HEK293T (cell line): ENCODE measurements at regions not wholly inside any gene's neighbourhood (a gene's known extent, or its start where the extent isn't known, plus 50 kb on each side); places are given as distances from the start of the nearest gene placed in this dataset.
"Not testable (repeated sequence)": the region's sequence is repeated elsewhere in the genome, so short reads cannot be mapped to it uniquely, and the experiment has no call there.

Experiments
- CTCF ChIA-PET: fragments of 350-600 bp; formaldehyde crosslinking; extraction: SDS; loops from one replicate; lab custom pipeline; 2021; ENCODE audit warnings: antibody characterized with exemption, inconsistent platforms; lab: Yijun Ruan, JAX
- POLR2A ChIA-PET: fragments of 350-600 bp; formaldehyde crosslinking; extraction: SDS; loops from one replicate; lab custom pipeline; 2020; ENCODE audit warnings: antibody characterized with exemption, inconsistent platforms; lab: Yijun Ruan, JAX
- DNase-seq: peaks from one replicate; pipeline ENCODE4 v3.0.0; 2012; ENCODE audit warnings: mixed read lengths; ENCODE audit errors: extremely low spot score
- ARNT ChIP-seq: fragments of 450-650 bp; IDR thresholded peaks from 2 replicates; pipeline ENCODE4 v1.6.1; 2017; ENCODE audit warnings: mild to moderate bottlenecking
- BHLHE40 ChIP-seq: fragments of 450-650 bp; IDR thresholded peaks from 2 replicates; pipeline ENCODE4 v1.6.1; 2016; ENCODE audit warnings: mild to moderate bottlenecking, moderate library complexity, borderline replicate concordance
- CTBP1 ChIP-seq: fragments of 450-650 bp; IDR thresholded peaks from 2 replicates; pipeline ENCODE4 v1.6.1; 2016; ENCODE audit warnings: borderline replicate concordance
- ELF4 ChIP-seq: fragments of 450-650 bp; IDR thresholded peaks from 2 replicates; pipeline ENCODE4 v1.6.1; 2017; ENCODE audit warnings: antibody characterized with exemption
- FOXA1 ChIP-seq: fragments of 450-650 bp; IDR thresholded peaks from 2 replicates; pipeline ENCODE4 v1.6.1; 2016; ENCODE audit warnings: mild to moderate bottlenecking
- FOXK2 ChIP-seq: fragments of 450-650 bp; IDR thresholded peaks from 2 replicates; pipeline ENCODE4 v1.6.1; 2016; ENCODE audit warnings: mild to moderate bottlenecking
- FOXM1 ChIP-seq: fragments of 450-650 bp; IDR thresholded peaks from 2 replicates; pipeline ENCODE4 v1.6.1; 2017; ENCODE audit warnings: mild to moderate bottlenecking, borderline replicate concordance
- HDGF ChIP-seq: fragments of 450-650 bp; IDR thresholded peaks from 2 replicates; pipeline ENCODE4 v1.6.1; 2017; ENCODE audit warnings: antibody characterized with exemption, borderline replicate concordance
- L3MBTL2 ChIP-seq: fragments of 450-650 bp; conservative IDR thresholded peaks from 2 replicates; pipeline ENCODE4 v1.6.1; 2016; ENCODE audit warnings: mild to moderate bottlenecking
- LEF1 ChIP-seq: fragments of 450-650 bp; IDR thresholded peaks from 2 replicates; pipeline ENCODE4 v1.6.1; 2017; ENCODE audit warnings: mild to moderate bottlenecking, borderline replicate concordance
- NFRKB ChIP-seq: fragments of 450-650 bp; IDR thresholded peaks from 2 replicates; pipeline ENCODE4 v1.6.1; 2016; ENCODE audit warnings: mild to moderate bottlenecking, moderate library complexity
- SP1 ChIP-seq: fragments of 450-650 bp; IDR thresholded peaks from 2 replicates; pipeline ENCODE4 v1.6.1; 2017
- SUZ12 ChIP-seq: fragments of 450-650 bp; IDR thresholded peaks from 2 replicates; pipeline ENCODE4 v1.6.1; 2016; ENCODE audit warnings: mild to moderate bottlenecking
- TARDBP ChIP-seq: fragments of 450-650 bp; IDR thresholded peaks from 2 replicates; pipeline ENCODE4 v1.6.1; 2016
- ZNF384 ChIP-seq: fragments of 450-650 bp; IDR thresholded peaks from 2 replicates; pipeline ENCODE4 v1.6.1; 2016
- TF ChIP-seq, protein P1 (sequence below): fragments of 450-650 bp; IDR thresholded peaks from 2 replicates; pipeline ENCODE4 v1.6.1; 2016

DNA sequence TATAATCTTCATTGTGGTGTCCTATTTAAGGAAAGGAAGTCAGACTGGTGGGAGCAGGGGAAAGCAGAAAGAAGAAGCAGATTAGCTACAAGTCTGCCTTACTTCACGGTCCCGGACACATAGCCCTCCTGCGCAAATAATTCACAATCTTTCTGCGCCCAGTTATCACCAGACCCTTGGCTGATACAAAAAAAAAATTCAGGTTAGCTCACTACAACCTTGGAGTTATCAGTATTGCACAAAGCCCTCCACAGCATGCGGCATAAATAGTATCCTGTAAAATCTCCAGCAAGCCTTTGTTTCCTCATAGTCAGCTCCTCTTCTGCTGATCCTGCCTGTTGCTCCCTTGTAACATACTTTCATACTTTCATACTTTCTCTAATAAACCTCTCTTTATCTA, 148.6 kb upstream of the FUT9 start:
- DNase-seq, result no peak
- CTCF ChIA-PET, result interaction anchor here (0.7 to 1.5 kb wide), 3 partner anchors 46 to 692 kb away, joined by 3 read pairs; no protein-coding TSS in a partner anchor
- no peak for TF ChIP-seq NFRKB
- TF ChIP-seq ZNF384, result no peak
- no peak for TF ChIP-seq L3MBTL2
- no peak for TF ChIP-seq HDGF
- TF ChIP-seq BHLHE40, result no peak
- no peak for TF ChIP-seq SP1
- TF ChIP-seq FOXM1, result no peak
- no peak for TF ChIP-seq LEF1
- TF ChIP-seq TARDBP, result no peak
- no peak for TF ChIP-seq FOXA1
- TF ChIP-seq, protein P1, sequence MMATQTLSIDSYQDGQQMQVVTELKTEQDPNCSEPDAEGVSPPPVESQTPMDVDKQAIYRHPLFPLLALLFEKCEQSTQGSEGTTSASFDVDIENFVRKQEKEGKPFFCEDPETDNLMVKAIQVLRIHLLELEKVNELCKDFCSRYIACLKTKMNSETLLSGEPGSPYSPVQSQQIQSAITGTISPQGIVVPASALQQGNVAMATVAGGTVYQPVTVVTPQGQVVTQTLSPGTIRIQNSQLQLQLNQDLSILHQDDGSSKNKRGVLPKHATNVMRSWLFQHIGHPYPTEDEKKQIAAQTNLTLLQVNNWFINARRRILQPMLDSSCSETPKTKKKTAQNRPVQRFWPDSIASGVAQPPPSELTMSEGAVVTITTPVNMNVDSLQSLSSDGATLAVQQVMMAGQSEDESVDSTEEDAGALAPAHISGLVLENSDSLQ, result no peak
- TF ChIP-seq ARNT, result no peak
- POLR2A ChIA-PET, result no interaction called here

DNA sequence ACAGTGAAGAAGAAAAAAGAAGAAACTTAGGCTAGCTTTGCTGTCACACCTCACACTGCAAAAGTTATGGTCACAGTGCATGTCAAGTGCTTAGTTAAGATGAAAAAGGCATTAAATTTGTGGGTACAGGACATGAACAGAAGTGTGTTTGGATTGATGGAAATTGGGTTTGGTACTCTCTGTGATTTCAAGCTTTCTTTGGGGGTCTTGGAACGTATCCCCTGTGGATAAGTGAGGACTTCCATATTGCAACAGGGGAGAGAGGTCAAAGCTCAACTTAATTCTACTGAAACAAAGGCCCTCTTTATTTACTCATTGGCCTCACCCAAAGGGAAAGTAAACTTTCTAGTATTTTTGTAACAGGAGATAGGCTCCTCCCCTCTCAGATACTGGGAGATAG, 138.3 kb upstream of the FUT9 start:
- POLR2A ChIA-PET, result no interaction called here
- CTCF ChIA-PET, result no interaction called here
- TF ChIP-seq, protein P1, result no peak
- TF ChIP-seq CTBP1, result no peak
- TF ChIP-seq FOXK2, result no peak
- TF ChIP-seq ELF4, result no peak
- TF ChIP-seq BHLHE40, result no peak
- no peak for TF ChIP-seq HDGF
- no peak for TF ChIP-seq NFRKB
- TF ChIP-seq L3MBTL2, result no peak
- TF ChIP-seq FOXA1, result no peak
- no peak for TF ChIP-seq ZNF384
- no peak for TF ChIP-seq TARDBP
- no peak for TF ChIP-seq SP1
- no peak for TF ChIP-seq LEF1
- TF ChIP-seq FOXM1, result no peak
- no peak for TF ChIP-seq ARNT
- no peak for TF ChIP-seq SUZ12
- DNase-seq, result no peak

GRCh38 chr6:95879856-95880255, 135.9 kb upstream of the FUT9 start:
- ChIA-PET POLR2A (no interaction called here), CTCF (no interaction called here)
- TF ChIP-seq HDGF (no peak), BHLHE40 (no peak), CTBP1 (no peak), NFRKB (no peak), FOXM1 (no peak), ZNF384 (no peak), SP1 (no peak), SUZ12 (no peak), LEF1 (no peak)
- TF ChIP-seq, protein P1, result no peak
- no peak for DNase-seq

- no peak for DNase-seq
- no peak for TF ChIP-seq SUZ12
- no peak for TF ChIP-seq ZNF384
- no peak for TF ChIP-seq FOXM1
- TF ChIP-seq SP1, result no peak
- no peak for TF ChIP-seq FOXA1
- no peak for TF ChIP-seq CTBP1
- TF ChIP-seq TARDBP, result no peak
- TF ChIP-seq HDGF, result no peak
- TF ChIP-seq LEF1, result no peak
- no peak for TF ChIP-seq FOXK2
- TF ChIP-seq NFRKB, result no peak
- TF ChIP-seq L3MBTL2, result no peak
- no peak for TF ChIP-seq BHLHE40
- TF ChIP-seq ARNT, result no peak
- ChIA-PET CTCF (interaction anchor here (0.6 kb wide), 1 partner anchor 12 kb away, joined by 3 read pairs; no protein-coding TSS in a partner anchor), POLR2A (no interaction called here)
Observed at GRCh38 chr6:95882371-95882770, 133.4 kb upstream of the FUT9 start.

GRCh38 chr6:95888711-95889110, 127.1 kb upstream of the FUT9 start:
- CTCF ChIA-PET, POLR2A ChIA-PET, DNase-seq: not testable (repeated sequence)

DNA sequence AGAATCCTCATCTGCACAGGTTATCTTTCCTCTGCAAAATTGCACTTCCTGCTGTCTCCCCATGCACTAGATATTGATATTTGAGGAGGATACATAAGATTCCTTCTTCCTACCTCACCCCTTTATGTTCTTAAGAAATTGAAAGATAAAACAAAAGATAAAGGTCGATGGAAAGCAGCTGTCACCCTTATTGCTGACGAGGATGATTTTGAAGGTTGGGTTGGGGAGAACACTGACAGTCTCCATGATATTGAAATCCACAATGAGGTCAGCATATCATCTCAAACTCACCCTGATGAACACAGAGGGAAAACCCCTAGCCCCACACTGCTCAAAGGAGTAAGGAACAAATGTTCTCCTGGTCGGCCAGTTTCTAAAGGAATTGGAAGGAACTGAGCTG, 110.6 kb upstream of the FUT9 start:
- CTCF ChIA-PET, result no interaction called here

More for the DNA sequence above, 110.6 kb upstream of the FUT9 start:
- TF ChIP-seq ELF4 (no peak), FOXA1 (no peak), FOXK2 (no peak), NFRKB (no peak), FOXM1 (no peak), L3MBTL2 (no peak), CTBP1 (no peak), ZNF384 (no peak)
- POLR2A ChIA-PET, result no interaction called here
- no peak for DNase-seq
